DND-41 (cell line): ENCODE measurements at regions not wholly inside any gene's neighbourhood (a gene's known extent, or its start where the extent isn't known, plus 50 kb on each side); places are given as distances from the start of the nearest gene placed in this dataset.

Source experiments
- EZH2 ChIP-seq: IDR thresholded peaks from 3 replicates; pipeline ENCODE4 v1.6.1; 2012; ENCODE audit warnings: borderline replicate concordance, low read depth, mild to moderate bottlenecking, moderate library complexity, low read length, inconsistent platforms; ENCODE audit not compliant: severe bottlenecking
- TF ChIP-seq, protein P1 (sequence below): IDR thresholded peaks from 2 replicates; pipeline ENCODE4 v1.5.1; 2012; ENCODE audit warnings: borderline replicate concordance, low read length, moderate library complexity, mild to moderate bottlenecking; ENCODE audit not compliant: poor library complexity, severe bottlenecking; ENCODE audit errors: extremely low read depth

GRCh38 chr3:163556813-163557523 lies 1521.3 kb downstream of the SI start:
- TF ChIP-seq, protein P1, sequence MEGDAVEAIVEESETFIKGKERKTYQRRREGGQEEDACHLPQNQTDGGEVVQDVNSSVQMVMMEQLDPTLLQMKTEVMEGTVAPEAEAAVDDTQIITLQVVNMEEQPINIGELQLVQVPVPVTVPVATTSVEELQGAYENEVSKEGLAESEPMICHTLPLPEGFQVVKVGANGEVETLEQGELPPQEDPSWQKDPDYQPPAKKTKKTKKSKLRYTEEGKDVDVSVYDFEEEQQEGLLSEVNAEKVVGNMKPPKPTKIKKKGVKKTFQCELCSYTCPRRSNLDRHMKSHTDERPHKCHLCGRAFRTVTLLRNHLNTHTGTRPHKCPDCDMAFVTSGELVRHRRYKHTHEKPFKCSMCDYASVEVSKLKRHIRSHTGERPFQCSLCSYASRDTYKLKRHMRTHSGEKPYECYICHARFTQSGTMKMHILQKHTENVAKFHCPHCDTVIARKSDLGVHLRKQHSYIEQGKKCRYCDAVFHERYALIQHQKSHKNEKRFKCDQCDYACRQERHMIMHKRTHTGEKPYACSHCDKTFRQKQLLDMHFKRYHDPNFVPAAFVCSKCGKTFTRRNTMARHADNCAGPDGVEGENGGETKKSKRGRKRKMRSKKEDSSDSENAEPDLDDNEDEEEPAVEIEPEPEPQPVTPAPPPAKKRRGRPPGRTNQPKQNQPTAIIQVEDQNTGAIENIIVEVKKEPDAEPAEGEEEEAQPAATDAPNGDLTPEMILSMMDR, result no peak
- TF ChIP-seq EZH2, result no peak
